ENCODE measurements at regions not wholly inside any gene's neighbourhood (a gene's known extent, or its start where the extent isn't known, plus 50 kb on each side); places are given as distances from the start of the nearest gene placed in this dataset.
A peak's percentile ranks its signal among the peaks of the same experiment; 100 is the strongest.
"Not testable (repeated sequence)": the region's sequence is repeated elsewhere in the genome, so short reads cannot be mapped to it uniquely, and the experiment has no call there.

- DNase-seq (ENCODE audit: low read depth) = no peak
- TF ChIP-seq CTCF (IDR thresholded peaks at IDR 0.05; ENCODE audit: low read length, missing control alignments) = no peak
- H3K4me3 ChIP-seq (replicated peaks; ENCODE audit: low read depth, low read length) = no peak overlapping the region
These were observed 309.2 kb downstream of the CEMIP2 start for GRCh38 chr9:71459082-71459481.

- no peak for TF ChIP-seq CTCF (IDR thresholded peaks at IDR 0.05; ENCODE audit: low read length, missing control alignments)
- peak overlapping the region; percentile 56 for H3K4me3 ChIP-seq (replicated peaks; ENCODE audit: low read depth, low read length)
- DNase-seq (ENCODE audit: low read depth) = peak; percentile 68
These were observed 321.6 kb downstream of the CEMIP2 start for GRCh38 chr9:71446473-71447411.

- H3K4me3 ChIP-seq (replicated peaks; ENCODE audit: low read depth, low read length) = peak overlapping the region; percentile 56
These were observed 322.2 kb downstream of the CEMIP2 start for GRCh38 chr9:71446106-71446472.

GRCh38 chr9:71442937-71443336 is 321.5 kb upstream of the TRPM3 start:
- DNase-seq (ENCODE audit: low read depth) = no peak
- no peak for TF ChIP-seq CTCF (IDR thresholded peaks at IDR 0.05; ENCODE audit: low read length, missing control alignments)
- H3K4me3 ChIP-seq (replicated peaks; ENCODE audit: low read depth, low read length) = no peak overlapping the region

More at GRCh38 chr9:71446106-71446472, 322.2 kb downstream of the CEMIP2 start:
- TF ChIP-seq CTCF (IDR thresholded peaks at IDR 0.05; ENCODE audit: low read length, missing control alignments) = no peak
- no peak for DNase-seq (ENCODE audit: low read depth)

- no peak for DNase-seq (ENCODE audit: low read depth)
- no peak for TF ChIP-seq CTCF (IDR thresholded peaks at IDR 0.05; ENCODE audit: low read length, missing control alignments)
- H3K4me3 ChIP-seq (replicated peaks; ENCODE audit: low read depth, low read length) = no peak overlapping the region
These were observed 319.8 kb upstream of the TRPM3 start for GRCh38 chr9:71441266-71441665.

- no peak overlapping the region for H3K4me3 ChIP-seq (replicated peaks; ENCODE audit: low read depth, low read length)
- DNase-seq (ENCODE audit: low read depth) = no peak
- TF ChIP-seq CTCF (IDR thresholded peaks at IDR 0.05; ENCODE audit: low read length, missing control alignments) = no peak
These were observed 310.5 kb upstream of the TRPM3 start for GRCh38 chr9:71431931-71432330.

- not testable (repeated sequence) for DNase-seq (ENCODE audit: low read depth)
These were observed 285.9 kb upstream of the TRPM3 start for GRCh38 chr9:71407341-71407740.

More at GRCh38 chr9:71407341-71407740, 285.9 kb upstream of the TRPM3 start:
- H3K4me3 ChIP-seq (replicated peaks; ENCODE audit: low read depth, low read length) = not testable (repeated sequence)

Measured in fibroblast of pulmonary artery (primary cell).